NCI-H146 (cell line): ENCODE measurements at regions not wholly inside any gene's neighbourhood (a gene's known extent, or its start where the extent isn't known, plus 50 kb on each side); places are given as distances from the start of the nearest gene placed in this dataset.
"Not testable (repeated sequence)": the region's sequence is repeated elsewhere in the genome, so short reads cannot be mapped to it uniquely, and the experiment has no call there.

Source experiments
- DNase-seq: peaks from one replicate; lab custom pipeline; 2025; lab: John Stamatoyannopoulos, UW

DNA sequence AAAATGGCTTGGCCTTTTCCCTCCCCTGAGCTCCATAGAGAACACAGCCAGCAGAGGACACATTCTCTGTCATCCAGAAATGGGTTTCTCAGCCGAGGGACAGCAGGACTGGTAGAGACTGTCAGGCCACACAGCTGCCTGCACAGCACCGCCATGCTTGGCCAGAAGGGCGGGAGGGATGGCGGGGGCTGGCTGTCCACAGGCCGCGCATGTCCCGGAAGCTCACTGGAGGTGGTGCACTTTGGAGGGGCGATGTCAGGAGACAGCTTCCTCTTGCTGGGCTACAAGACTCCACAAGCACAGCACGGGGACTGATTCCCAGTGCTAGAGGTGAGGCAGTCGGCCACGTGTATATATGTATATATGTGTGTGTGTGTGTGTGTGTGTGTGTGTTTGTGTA, 125.3 kb downstream of the GOLGA6L4 start:
- DNase-seq = not testable (repeated sequence)

DNA sequence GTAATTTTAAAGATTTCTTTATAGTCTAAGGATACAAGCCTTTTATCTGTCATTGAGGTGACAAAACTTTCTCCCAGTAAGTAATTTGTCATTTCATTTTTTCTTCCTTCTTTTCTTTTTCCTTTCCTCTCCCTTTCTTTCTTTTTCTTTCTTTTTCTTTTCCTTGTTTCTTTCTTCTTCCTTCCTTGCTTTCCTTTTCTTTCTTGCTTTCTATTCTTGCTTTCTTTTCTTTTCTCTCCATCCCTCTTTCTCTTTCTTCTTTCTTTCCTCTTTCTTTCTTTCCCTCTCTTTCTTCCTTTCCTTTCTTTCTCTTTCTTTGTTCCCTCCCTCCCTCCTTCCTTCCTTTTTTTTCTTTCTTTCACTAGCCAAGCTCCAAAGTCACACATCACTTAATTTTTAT, 148.8 kb downstream of the GOLGA6L4 start:
- DNase-seq = not testable (repeated sequence)

DNA sequence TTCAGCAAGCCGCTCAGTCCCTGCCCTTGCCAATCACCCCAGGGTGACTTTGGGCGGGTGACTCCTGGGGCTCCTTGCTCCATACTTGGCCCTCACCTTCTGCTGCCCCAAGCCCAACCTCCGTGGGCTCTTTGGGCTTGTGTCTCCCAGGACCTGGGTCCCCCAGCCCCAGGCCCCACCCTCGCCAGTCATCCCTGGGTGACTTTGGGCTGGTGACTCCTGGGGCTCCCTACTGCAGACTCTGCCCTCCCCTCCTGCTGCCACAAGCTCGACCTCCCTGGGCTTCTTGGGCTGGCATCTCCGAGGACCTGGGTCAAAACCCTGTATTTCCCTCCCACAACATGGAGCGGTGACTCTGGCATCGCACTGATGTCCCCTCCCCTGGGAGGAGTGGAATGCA, 151.5 kb downstream of the GOLGA6L4 start:
- DNase-seq = no peak

DNA sequence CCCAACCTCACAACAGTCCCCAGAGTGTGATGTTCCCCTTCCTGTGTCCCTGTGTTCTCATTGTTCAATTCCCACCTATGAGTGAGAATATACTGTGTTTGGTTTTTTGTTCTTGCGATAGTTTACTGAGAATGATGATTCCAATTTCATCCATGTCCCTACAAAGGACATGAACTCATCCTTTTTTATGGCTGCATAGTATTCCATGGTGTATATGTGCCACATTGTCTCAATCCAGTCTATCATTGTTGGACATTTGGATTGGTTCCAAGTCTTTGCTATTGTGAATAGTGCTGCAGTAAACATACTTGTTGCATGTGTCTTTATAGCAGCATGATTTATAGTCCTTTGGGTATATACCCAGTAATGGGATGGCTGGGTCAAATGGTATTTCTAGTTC, 152.6 kb downstream of the GOLGA6L4 start:
- not testable (repeated sequence) for DNase-seq

DNA sequence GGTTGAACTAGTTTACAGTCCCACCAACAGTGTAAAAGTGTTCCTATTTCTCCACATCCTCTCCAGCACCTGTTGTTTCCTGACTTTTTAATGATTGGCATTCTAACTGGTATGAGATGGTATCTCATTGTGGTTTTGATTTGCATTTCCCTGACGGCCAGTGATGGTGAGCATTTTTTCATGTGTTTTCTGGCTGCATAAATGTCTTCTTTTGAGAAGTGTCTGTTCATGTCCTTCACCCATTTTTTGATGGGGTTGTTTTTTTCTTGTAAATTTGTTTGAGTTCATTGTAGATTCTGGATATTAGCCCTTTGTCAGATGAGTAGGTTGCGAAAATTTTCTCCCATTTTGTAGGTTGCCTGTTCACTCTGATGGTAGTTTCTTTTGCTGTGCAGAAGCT, 153.1 kb downstream of the GOLGA6L4 start:
- DNase-seq = not testable (repeated sequence)

GRCh38 chr15:84390324-84390723, 154.8 kb downstream of the GOLGA6L4 start:
- not testable (repeated sequence) for DNase-seq

GRCh38 chr15:84391191-84391590, 155.6 kb downstream of the GOLGA6L4 start:
- DNase-seq = no peak

- not testable (repeated sequence) for DNase-seq
These were observed 156.4 kb downstream of the GOLGA6L4 start for GRCh38 chr15:84392020-84392419.

DNA sequence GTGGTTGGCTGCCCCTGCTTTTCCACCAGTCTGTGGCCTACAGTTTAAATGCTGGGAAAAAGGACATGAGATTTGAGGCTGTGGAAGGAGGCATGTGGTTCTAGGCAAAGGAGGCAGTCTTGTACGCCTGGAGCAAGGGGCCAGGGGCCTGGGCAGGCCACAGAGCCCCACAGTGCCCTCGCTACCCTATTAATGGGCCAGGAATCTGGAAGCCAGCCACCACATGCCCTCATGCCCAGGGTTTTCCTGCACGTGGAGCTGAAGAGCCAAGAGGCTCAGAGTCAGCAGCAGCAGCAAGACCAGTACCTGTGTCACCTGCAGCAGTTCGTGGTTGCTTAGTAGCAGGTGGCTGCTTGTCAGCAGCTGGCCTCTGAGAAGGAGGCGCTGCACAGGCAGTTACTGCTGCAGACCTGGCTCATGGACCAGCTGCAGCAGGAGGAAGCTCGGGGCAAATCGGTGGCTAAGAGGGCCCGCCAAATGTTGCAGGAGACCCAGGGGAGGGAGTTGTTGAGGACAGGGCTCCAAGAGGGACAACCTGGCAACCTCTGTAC, 157.9 kb downstream of the GOLGA6L4 start:
- peak; percentile 83 for DNase-seq

GRCh38 chr15:84393966-84394365, 158.4 kb downstream of the GOLGA6L4 start:
- not testable (repeated sequence) for DNase-seq

- DNase-seq = not testable (repeated sequence)
These were observed 159.8 kb downstream of the GOLGA6L4 start for GRCh38 chr15:84395384-84395783.

- not testable (repeated sequence) for DNase-seq
These were observed 160.3 kb downstream of the GOLGA6L4 start for GRCh38 chr15:84395881-84396280.

GRCh38 chr15:84397066-84397465, 161.5 kb downstream of the GOLGA6L4 start:
- DNase-seq = not testable (repeated sequence)

- DNase-seq = not testable (repeated sequence)
These were observed 162.5 kb downstream of the GOLGA6L4 start for GRCh38 chr15:84398087-84398486.

- DNase-seq = no peak
These were observed 163.5 kb downstream of the GOLGA6L4 start for GRCh38 chr15:84398763-84399701.

- DNase-seq = no peak
These were observed 164.6 kb downstream of the GOLGA6L4 start for GRCh38 chr15:84400017-84400740.

- DNase-seq = no peak
These were observed 165.2 kb downstream of the GOLGA6L4 start for GRCh38 chr15:84400820-84401219.

DNA sequence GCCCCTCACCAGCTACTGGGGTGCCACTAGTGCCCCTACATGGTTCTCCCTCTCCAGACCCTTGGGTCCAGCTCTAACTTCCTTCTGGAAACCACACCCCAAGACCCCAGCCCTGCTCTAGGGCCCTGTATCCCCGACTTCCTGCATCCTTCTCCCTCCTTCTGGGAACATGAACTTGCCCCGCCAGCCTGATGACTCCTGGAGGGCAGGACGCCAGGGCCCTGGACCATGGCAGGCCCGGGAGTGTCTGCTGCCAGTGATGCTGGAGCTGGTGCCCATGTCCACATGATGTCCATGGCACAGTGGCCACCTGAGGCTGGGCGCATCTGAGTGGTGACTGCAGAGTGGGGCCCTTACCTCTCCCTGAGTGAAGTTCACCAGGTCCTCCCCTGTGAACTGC, 165.9 kb downstream of the GOLGA6L4 start:
- DNase-seq = not testable (repeated sequence)

- not testable (repeated sequence) for DNase-seq
These were observed 166.6 kb downstream of the GOLGA6L4 start for GRCh38 chr15:84401891-84402840.

DNA sequence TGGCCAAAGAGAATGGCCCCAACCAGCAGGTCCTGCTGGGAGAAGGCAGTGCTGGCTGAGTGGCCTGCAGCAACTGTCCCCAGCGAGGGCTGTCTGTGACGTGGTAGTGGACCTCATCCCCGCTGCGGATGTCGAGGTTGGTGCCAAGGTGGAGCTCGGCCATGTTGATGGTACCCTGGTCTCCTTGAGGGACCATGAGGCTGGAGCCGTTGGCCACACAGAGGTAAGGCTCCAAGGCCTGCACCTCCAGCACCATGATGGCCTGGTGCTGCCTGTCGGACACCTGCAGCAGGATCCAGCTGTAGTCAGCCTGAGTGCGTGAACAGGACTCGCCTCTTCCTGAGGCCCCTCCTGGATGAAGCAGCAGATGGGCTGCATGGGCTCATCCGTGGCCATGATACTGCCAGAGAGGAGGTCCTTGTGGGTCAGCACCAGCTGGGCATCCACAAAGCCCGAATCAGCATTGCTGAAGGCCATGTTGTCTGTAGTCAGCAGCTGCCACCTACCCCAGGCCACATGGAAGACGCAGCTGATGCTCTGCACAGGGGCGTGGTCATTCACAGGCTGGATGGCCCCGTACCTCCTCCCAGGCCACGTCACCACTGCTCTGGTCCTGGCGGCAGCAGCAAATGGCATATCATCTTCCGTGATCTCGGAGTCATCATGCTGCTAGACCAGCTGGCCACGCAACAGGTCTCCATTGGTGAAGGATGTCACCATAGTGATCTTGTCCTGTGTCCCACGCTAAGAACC, 167.5 kb downstream of the GOLGA6L4 start:
- no peak for DNase-seq

DNA sequence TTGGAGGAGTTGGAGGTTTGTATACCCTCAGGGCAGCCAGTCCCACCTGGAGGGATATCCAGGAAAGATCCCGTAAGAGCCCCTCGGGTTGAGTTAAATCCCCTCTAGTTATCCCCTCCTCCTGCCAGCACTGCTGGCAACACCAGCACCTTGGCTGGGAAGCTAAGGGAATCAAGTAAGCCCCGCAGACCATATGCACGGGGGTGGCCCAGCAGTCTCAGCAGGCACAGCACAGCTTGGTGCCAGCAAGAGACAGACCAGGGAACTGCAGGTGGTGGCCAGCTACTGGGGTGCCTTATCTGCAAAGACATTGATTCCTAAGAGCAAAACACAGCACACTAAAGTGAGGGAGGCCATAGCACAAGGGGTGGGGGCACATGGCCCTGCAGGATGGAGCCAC, 173.8 kb downstream of the GOLGA6L4 start:
- not testable (repeated sequence) for DNase-seq
